ENCODE measurements at regions not wholly inside any gene's neighbourhood (a gene's known extent, or its start where the extent isn't known, plus 50 kb on each side); places are given as distances from the start of the nearest gene placed in this dataset.
"Not testable (repeated sequence)": the region's sequence is repeated elsewhere in the genome, so short reads cannot be mapped to it uniquely, and the experiment has no call there.

GRCh38 chrX:106220177-106220576 lies 52.1 kb downstream of the PWWP3B start:
- no peak for DNase-seq

GRCh38 chrX:106243376-106243775 lies 75.3 kb downstream of the PWWP3B start:
- DNase-seq = no peak

- no peak for DNase-seq
Observed at GRCh38 chrX:106246511-106246910, 78.4 kb downstream of the PWWP3B start.

DNA sequence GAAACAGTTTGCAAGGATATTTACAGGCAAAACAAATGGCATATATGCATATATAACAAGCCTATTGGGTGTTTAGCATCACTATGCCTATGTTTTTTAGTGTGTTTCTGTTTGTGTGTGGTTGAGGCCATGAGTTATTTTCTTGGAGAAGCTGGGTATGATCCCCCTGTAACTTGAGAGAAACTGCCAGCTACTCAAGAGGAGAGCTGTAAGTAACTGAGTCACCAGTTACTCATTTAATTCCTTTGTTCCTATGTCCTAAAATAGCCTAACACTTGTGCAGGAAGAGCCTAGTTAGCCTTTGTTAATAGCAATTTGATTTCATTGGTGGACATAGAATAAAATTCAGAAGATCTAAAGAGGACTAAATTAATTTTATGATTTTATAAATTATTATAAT lies 79.1 kb downstream of the PWWP3B start:
- no peak for DNase-seq

DNA sequence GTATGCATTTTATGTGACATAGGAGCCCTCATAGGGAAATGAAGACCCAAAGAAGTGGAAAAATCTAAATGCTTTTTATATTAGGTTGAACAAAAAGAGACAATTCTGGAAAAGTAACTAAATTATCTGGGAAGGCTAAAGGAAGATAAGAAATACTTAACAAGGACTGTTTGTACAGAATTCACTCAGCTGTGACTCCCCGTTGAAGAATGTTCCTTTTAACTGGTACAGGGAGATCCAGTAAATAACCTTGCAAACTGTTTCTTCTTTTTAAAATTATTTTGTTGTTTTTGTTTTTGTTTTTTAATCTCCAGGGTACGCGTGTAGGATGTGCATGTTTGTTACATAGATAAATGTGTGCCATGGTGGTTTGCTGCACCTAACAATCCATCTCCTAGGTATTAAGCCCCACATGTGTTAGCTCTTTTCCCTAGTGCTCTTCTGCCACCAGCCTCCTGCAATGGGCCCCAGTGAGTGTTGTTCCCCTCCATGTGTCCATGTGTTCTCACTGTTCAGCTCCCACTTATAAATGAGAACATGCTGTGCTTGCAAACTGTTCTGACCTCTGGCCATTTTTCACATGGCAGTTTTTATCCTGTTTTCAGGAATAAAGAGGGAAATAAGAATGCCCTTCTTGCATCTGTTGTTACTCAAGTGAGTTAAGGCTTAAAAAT lies 81.7 kb downstream of the PWWP3B start:
- no peak for DNase-seq

DNA sequence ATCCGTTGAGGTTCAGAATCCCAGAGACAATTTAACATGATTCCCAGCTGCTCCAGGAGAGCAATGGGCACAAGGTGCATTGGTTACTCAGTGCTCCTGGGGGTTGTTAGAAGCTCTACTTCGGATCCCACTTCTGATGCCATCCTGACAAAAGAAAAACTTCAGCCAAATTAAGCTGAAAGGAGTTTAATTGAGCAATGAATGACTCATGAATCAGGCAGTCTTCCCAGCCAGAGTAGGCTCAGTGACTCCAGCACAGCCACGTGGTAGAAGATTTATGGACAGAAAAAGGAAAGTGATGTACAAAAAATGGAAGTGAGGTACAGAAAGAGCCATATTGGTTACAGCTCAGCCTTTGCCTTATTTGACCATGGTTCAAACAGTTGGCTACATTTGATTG lies 95.7 kb downstream of the PWWP3B start:
- no peak for DNase-seq

DNA sequence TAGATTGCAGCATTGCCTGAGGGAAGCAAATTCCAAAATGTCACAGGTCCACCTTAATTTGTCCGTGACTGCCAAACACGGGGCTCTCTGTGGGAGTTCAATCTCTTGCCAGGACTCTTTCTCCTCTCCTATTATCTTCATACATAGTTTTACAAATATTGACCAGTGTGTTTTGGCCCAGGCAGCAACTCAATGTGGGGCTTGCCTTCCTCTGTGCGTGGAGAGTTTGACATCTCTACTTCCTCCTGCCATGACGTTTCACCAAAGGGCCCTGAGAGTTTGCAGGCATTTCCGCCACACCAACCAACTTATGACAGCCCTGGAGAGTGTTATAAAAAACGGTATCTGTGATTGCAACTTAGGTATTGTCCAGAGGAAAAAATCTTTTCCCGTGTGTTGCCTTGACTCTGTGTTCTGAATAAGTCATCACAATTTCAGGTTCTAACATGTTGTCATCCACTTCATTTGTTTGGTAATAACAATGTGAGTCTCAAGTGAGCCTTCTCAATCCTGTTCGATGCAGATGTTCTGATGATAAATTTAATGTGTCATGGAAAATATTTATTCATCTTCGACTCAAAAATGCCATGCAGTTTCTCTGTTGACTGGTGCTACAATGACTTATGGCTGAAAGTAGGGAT lies 106.0 kb downstream of the PWWP3B start:
- not testable (repeated sequence) for DNase-seq

DNA sequence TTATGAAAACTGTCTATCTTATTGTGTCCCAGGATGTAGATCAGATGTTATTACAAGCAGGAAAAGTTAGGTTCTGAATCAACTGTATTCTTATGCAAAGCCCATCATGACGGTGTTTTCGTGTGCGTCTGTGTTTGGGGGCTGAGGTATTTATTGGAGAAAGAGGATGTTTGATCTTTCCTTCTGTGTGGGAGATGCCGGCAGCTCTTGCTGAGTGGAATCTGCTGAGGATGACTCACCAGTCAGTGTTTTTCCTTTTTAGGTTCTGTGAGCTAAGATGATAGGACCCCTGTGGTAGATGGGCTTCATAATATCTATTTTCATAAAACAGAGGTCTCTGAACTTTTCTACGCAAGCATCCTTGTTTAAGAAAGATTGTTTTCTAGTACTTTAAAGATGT lies 107.1 kb downstream of the PWWP3B start:
- DNase-seq = not testable (repeated sequence)

- DNase-seq = no peak
Observed at GRCh38 chrX:106278951-106279350, 110.8 kb downstream of the PWWP3B start.

DNA sequence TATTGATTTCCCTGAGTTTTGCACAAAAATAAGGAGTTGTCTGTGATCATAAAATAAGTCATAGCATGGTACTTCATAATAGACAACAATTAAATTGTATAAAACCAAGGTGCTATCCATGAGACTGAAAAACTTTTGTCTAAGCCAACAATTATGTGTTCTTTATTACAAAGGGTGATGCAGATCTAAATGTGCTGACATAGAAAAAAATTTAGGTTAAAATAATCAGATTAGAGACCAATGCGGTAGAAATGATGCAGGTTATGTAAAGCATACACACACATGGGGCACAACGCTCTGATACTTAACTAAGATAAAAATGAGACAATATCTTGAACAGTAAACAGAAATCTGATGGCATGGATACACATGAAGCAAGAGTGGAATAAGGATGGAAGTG lies 113.3 kb downstream of the PWWP3B start:
- DNase-seq = no peak

DNA sequence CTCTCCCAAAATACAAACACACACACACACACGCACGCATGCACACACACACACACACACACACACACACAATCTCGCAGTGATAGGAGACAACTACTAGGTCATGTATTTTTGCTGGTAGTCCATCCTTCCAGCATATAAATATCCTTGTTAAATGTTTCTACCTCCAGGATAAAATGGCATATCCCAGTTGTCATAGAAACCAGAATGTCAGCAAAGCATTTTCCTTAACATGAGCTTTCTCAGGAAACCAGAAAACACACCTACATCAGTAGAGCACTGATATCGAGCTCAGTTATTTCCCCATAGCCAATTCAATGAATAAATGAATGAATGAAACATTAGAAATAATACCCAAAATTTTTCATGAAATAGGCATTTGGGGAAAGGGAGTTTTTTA lies 115.7 kb downstream of the PWWP3B start:
- DNase-seq = no peak

DNA sequence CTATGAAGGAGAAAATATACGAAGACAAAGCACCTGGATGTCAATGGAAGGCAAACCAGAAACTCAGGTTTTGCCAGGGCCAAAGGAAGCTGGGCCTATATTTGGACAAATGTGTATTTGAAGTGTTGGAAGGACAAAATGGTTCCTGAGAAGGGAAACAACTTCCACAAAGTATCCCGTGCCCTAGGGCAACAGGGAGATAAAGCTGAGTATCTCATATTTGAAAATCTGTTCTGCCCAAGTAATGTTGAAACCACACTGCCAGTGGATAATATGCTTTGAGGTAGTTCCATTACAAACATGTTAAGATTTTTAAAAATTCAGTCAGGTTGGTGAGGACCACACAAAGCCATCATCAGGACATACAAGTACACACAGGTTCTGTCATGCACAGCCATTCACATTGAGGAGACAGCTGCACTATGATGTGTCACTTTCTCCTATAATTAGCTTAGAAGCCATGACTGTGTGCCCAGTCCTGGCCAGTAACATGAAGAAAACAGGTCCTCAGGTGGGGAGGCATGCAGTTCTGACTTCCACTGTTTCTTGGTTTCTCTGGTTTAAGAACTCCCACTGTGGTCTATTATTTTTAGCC lies 116.4 kb downstream of the PWWP3B start:
- no peak for DNase-seq

GRCh38 chrX:106286053-106286650 lies 118.0 kb downstream of the PWWP3B start:
- no peak for DNase-seq

GRCh38 chrX:106290778-106291177 lies 122.7 kb downstream of the PWWP3B start:
- not testable (repeated sequence) for DNase-seq

GRCh38 chrX:106291779-106292390 lies 123.8 kb downstream of the PWWP3B start:
- not testable (repeated sequence) for DNase-seq

DNA sequence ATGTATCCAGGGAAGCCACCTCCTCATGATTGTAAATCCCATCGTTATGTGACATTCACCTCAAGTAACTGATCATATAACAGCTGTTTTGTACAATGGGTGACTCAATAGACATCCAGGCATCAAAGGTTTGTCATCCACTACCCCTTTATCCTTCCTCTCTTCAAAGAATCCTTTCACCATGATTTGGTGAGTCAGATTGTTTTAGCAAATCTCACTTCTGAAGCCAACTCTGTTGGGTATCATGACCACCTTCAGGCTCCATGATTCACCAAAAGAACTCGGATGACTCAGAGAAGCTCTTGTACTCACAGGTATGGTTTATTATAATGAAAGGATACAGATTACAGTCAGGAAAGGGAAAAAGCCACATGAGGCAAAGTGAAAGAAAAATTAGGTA lies 132.1 kb downstream of the PWWP3B start:
- DNase-seq = no peak

DNA sequence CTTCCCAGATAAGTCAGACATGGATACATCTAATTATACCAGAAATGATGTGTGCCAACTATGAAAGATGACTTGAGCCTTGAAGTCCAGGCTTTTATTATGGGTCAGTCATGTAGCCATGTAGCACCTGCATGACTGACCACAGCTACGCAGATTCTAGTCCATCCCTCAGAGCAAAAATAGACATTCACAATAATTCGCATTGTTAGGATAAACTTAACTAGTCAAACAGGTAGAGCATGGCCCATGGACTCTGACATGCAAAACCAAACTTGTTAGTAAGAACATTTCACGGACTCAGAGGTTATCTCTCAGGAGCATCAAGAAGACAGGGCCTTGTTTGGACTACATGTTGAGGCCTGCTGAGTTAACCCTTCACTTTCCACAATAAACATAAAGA lies 132.6 kb downstream of the PWWP3B start:
- no peak for DNase-seq

DNA sequence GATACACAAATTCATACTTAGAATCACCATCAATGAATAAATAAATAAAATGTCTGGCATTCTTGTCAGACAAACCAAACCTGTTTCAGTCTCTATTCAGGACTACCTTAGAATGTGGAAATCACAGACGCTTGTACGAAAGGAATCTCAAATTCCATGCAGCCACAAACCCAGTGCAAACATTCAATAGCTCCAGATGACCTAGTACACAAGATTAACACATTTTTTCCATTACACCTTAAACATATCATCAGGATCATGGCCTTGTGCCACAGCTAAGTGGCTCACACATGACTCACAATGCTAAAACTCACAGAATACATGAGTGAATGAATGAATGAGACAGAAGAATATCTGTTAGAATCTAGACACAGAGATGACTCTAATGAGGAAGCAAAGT lies 134.2 kb downstream of the PWWP3B start:
- DNase-seq = no peak

- no peak for DNase-seq
Observed at GRCh38 chrX:106306391-106306947, 138.4 kb downstream of the PWWP3B start.

DNA sequence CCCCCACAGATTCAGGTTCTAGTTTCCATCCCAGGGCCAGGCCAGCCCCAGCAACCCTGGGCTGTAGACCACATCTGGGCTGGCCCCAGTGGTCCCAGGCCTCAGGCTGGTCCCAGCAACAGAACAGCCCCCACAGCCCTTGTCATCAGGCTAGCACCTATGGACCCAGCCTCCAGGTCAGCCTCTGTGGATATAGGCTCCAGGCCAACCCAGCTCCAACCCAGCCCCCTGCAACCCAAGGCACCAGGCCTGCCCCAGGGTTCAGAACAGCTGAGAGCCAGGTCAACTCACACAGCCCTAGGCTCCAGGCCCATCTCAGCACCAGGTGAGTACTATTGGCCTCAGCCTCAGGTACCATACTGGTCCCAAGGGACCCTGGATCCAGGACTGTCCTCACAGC lies 155.3 kb downstream of the PWWP3B start:
- DNase-seq = no peak

- DNase-seq = no peak
Observed at GRCh38 chrX:106331606-106332005, 163.5 kb downstream of the PWWP3B start.

- DNase-seq = no peak
Observed at GRCh38 chrX:106341823-106342222, 173.7 kb downstream of the PWWP3B start.

DNA sequence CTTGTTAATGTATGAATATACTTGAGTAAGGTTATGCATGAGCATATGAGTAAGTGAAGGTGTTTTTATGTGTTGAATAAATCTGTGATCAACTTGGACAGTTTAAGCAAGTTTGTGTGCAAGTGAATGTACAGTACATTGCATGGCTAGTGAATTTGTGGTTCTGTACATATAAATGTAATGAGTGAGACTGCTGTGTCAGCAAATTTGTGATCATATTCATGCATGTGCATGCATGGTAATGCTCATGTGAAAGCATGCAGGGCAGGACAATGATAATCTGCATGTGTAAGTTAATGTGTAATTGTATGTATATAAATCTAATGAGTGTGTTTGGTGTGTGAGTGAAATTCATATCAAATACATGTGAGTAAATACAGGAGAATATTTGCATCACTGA lies 188.5 kb downstream of the PWWP3B start:
- DNase-seq = no peak
